Gastroesophageal sphincter (tissue), 3 donors: ENCODE measurements at regions not wholly inside any gene's neighbourhood (a gene's known extent, or its start where the extent isn't known, plus 50 kb on each side); places are given as distances from the start of the nearest gene placed in this dataset.

Experiments
- POLR2A ChIP-seq, 2 donors: fragments of 450-650 bp; IDR thresholded peaks; one replicate each; pipeline ENCODE4 v1.6.1; 2017; ENCODE audit warnings: antibody characterized with exemption in 2 of 2, mild to moderate bottlenecking in 2 of 2, moderate library complexity in 1 of 2
- POLR2AphosphoS5 ChIP-seq: sonication (generic); formaldehyde crosslinking; IDR thresholded peaks from one replicate; pipeline ENCODE4 v1.6.1; 2017; ENCODE audit warnings: antibody characterized with exemption
- TF ChIP-seq, protein P1 (sequence below), 4 experiments: fragments of 200-600 bp in 2 of 4; fragments of 450-650 bp in 2 of 4; sonication (generic) in 1 of 4; IDR thresholded peaks; one replicate each; pipeline ENCODE4 v1.5.1; 2017 to 2019; ENCODE audit warnings: antibody characterized with exemption in 4 of 4, mild to moderate bottlenecking in 2 of 4, moderate library complexity in 2 of 4

DNA sequence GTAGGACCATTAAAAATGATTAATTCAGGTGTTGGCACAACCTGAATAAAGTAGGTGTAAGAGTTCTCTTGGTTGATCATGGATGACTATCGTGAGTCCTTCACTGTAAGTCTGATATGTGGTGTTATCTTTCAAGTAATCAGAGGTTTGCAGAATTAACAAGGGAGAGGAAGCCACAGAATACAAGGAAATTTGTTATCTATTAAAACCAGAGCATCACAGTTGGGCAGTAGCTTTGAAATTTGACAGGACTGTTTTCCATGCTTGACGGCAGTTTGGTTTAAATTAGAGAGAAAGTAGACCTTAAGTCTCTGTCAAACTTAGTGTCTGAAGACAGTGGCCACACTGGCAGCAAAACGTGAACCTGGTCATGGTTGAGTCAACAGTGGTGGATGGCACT lies 139.5 kb upstream of the KCNK2 start:
- no peak for TF ChIP-seq POLR2AphosphoS5
- TF ChIP-seq POLR2A (IDR thresholded peaks at IDR 0.05) = no peak
- TF ChIP-seq, protein P1, sequence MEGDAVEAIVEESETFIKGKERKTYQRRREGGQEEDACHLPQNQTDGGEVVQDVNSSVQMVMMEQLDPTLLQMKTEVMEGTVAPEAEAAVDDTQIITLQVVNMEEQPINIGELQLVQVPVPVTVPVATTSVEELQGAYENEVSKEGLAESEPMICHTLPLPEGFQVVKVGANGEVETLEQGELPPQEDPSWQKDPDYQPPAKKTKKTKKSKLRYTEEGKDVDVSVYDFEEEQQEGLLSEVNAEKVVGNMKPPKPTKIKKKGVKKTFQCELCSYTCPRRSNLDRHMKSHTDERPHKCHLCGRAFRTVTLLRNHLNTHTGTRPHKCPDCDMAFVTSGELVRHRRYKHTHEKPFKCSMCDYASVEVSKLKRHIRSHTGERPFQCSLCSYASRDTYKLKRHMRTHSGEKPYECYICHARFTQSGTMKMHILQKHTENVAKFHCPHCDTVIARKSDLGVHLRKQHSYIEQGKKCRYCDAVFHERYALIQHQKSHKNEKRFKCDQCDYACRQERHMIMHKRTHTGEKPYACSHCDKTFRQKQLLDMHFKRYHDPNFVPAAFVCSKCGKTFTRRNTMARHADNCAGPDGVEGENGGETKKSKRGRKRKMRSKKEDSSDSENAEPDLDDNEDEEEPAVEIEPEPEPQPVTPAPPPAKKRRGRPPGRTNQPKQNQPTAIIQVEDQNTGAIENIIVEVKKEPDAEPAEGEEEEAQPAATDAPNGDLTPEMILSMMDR (IDR thresholded peaks at IDR 0.05) = no peak
